ENCODE measurements at regions not wholly inside any gene's neighbourhood (a gene's known extent, or its start where the extent isn't known, plus 50 kb on each side); places are given as distances from the start of the nearest gene placed in this dataset.

DNA sequence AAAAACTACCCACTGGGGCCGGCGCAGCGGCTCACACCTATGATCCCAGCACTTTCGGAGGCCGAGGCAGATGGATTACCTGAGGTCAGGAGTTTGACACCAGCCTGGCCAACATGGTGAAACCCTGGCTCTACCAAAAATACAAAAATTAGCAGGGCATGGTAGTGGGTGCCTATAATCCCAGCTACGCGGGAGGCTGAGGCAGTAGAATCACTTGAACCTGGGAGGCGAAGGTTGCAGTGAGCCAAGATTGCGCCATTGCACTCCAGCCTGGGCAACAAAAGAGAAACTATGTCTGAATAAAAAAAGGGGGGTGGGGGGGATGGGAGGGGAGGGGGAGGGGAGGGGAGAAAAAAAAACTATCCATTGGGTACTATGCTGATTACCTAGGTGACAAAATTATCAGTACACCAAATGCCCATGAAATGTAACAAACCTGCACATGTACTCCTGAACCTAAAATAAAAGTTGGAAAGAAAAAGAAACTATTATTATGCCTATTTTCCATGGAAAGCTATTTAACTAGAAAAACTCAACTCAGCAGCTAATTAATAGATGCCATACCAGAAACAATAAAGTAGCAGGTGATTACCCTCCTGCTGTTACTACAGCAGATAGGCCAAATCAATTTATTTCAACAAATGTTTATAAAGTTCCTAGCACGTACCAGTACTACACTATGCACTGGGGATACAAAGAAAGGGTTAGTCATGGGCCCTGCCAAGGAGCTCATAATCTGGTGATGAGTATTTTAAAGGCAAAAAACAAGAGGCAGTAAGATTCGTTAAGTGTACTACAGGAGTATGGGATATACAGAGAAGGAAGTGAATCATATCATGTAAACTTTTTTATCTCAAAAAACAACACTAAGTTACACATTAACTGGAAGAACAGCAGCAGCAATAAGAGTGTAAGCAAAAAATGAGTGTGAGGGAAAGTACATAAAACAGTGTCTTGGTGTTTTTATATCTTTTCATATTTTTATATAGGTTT, 112.8 kb upstream of the SLC39A10 start:
- Histone ChIP-seq H4K20me1 (ENCODE audit: low read length) (no peaks in the 10 kb centered on the region), H3K9ac (ENCODE audit: low read length) (0 out of 2 replicates have a peak overlapping the region, but pooled peaks have one; percentile 13), H3K9me3 (ENCODE audit: low read length) (no peaks in the 10 kb centered on the region), H3K4me2 (ENCODE audit: low read length) (peak overlapping the region; percentile 73), H3K9me2 (replicated peaks; ENCODE audit: low read length) (no peaks in the 10 kb centered on the region), H3F3A (ENCODE audit: low read length, unreplicated experiment) (no peaks in the 10 kb centered on the region), H2AFZ (ENCODE audit: low read length) (no peak overlapping the region; the same call in 1 of the 2 replicates), H3K36me3 (ENCODE audit: low read depth, low read length) (no peaks in the 10 kb centered on the region), H3K27ac (ENCODE audit: low read length) (peak overlapping the region; percentile 81), H3K4me3 (ENCODE audit: low read length) (peak overlapping the region; percentile 21; the same call in 1 of the 2 replicates), H3K4me1 (ENCODE audit: insufficient read depth, low read length) (peaks cover 10% of the 10 kb centered on the region), H3K27me3 (ENCODE audit: low read length) (no peaks in the 10 kb centered on the region), H3K79me2 (ENCODE audit: low read length) (no peaks in the 10 kb centered on the region)
- CTCF ChIA-PET: interaction anchor here (1.0 kb wide), 1 partner anchor 113 kb away, joined by 5 read pairs; the partner anchor contains the start of gene SLC39A10
- TF ChIP-seq, protein P1, sequence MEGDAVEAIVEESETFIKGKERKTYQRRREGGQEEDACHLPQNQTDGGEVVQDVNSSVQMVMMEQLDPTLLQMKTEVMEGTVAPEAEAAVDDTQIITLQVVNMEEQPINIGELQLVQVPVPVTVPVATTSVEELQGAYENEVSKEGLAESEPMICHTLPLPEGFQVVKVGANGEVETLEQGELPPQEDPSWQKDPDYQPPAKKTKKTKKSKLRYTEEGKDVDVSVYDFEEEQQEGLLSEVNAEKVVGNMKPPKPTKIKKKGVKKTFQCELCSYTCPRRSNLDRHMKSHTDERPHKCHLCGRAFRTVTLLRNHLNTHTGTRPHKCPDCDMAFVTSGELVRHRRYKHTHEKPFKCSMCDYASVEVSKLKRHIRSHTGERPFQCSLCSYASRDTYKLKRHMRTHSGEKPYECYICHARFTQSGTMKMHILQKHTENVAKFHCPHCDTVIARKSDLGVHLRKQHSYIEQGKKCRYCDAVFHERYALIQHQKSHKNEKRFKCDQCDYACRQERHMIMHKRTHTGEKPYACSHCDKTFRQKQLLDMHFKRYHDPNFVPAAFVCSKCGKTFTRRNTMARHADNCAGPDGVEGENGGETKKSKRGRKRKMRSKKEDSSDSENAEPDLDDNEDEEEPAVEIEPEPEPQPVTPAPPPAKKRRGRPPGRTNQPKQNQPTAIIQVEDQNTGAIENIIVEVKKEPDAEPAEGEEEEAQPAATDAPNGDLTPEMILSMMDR (conservative IDR thresholded peaks at IDR 0.05; ENCODE audit: low read depth, low read length): no peak
- no peak for TF ChIP-seq EZH2 (IDR thresholded peaks at IDR 0.05; ENCODE audit: low read length, unreplicated experiment)
- peak; percentile 91 for DNase-seq
- no TSS peak for BruUV-seq (replicated peaks)
- intact Hi-C loops (cut with micrococcal nuclease): loop anchor here (1.0 kb wide), 4 partner anchors 20 to 180 kb away; no protein-coding TSS in a partner anchor
- POLR2A ChIA-PET (ENCODE audit: unreplicated experiment): interaction anchor here (0.6 kb wide), 3 partner anchors 17 to 581 kb away, joined by 4 to 5 read pairs (median 5); partner anchors contain the start of gene SLC39A10
- ATAC-seq: peak; percentile 100

DNA sequence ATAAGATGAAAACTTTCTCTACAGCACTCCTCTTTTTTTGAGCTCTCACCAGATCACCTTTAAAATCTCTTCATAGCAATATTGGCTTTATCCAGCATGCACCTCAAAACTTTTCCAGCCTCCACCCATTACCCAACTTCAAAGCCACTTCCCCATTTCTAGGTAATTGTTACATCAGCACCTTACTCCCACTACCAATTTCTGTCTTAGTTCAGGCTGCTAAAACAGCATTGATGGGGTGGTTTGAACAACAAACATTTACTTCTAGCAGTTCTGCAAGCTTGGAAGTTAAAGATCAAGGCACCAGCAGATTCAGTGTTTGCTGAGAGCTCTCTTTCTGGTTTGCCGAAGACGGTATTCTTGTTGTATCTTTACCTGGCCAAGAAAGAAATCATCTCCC, 114.0 kb upstream of the SLC39A10 start:
- peaks cover 10% of the 10 kb centered on the region for H3K4me1 ChIP-seq (ENCODE audit: insufficient read depth, low read length)
- DNase-seq (no peak), ATAC-seq (no peak)
- TF ChIP-seq EZH2 (IDR thresholded peaks at IDR 0.05; ENCODE audit: low read length, unreplicated experiment) (no peak), EZH2phosphoT487 (IDR thresholded peaks at IDR 0.05; ENCODE audit: borderline replicate concordance, low read length) (no peak)
- TF ChIP-seq, protein P1 (conservative IDR thresholded peaks at IDR 0.05; ENCODE audit: low read depth, low read length): no peak
- ChIA-PET CTCF (no interaction called here), POLR2A (ENCODE audit: unreplicated experiment) (no interaction called here)
- H3K4me2 ChIP-seq (ENCODE audit: low read length): no peak overlapping the region
- intact Hi-C loops (cut with micrococcal nuclease): no loop called here
- H4K20me1 ChIP-seq (ENCODE audit: low read length): no peaks in the 10 kb centered on the region
- no peaks in the 10 kb centered on the region for H3K36me3 ChIP-seq (ENCODE audit: low read depth, low read length)
- H3K27me3 ChIP-seq (ENCODE audit: low read length): no peaks in the 10 kb centered on the region
- H2AFZ ChIP-seq (ENCODE audit: low read length): no peak overlapping the region
- H3K4me3 ChIP-seq (ENCODE audit: low read length): no peak overlapping the region
- no peaks in the 10 kb centered on the region for H3K9me3 ChIP-seq (ENCODE audit: low read length)
- H3K9me2 ChIP-seq (replicated peaks; ENCODE audit: low read length): no peaks in the 10 kb centered on the region
- no peak overlapping the region for H3K27ac ChIP-seq (ENCODE audit: low read length)
- BruUV-seq (replicated peaks): no TSS peak
- H3K9ac ChIP-seq (ENCODE audit: low read length): no peak overlapping the region
- H3F3A ChIP-seq (ENCODE audit: low read length, unreplicated experiment): no peaks in the 10 kb centered on the region
- no peaks in the 10 kb centered on the region for H3K79me2 ChIP-seq (ENCODE audit: low read length)

DNA sequence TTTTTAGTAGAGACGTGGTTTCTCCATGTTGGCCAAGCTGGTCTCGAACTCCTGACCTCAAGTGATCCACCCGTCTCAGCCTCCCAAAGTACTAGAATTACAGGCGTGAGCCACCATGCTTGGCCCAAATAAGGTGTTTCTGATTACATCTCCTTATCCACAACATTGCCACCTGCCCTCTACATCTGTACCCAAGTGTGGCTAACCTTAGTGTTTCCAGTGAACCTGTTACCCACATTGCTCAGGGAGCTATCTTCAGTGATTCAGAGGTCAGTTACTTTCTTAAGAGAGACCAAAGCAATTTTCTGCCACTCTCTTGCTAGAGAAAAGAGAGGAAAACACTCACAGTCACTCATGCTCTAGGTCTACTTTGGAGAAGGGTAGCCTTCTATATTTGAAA, 115.0 kb upstream of the SLC39A10 start:
- no peaks in the 10 kb centered on the region for H3K9me2 ChIP-seq (replicated peaks; ENCODE audit: low read length)
- H3K36me3 ChIP-seq (ENCODE audit: low read depth, low read length): no peaks in the 10 kb centered on the region
- ChIA-PET POLR2A (ENCODE audit: unreplicated experiment) (no interaction called here), CTCF (no interaction called here)
- no peaks in the 10 kb centered on the region for H3F3A ChIP-seq (ENCODE audit: low read length, unreplicated experiment)
- no peak overlapping the region for H3K9ac ChIP-seq (ENCODE audit: low read length)
- no peak overlapping the region for H3K4me2 ChIP-seq (ENCODE audit: low read length)
- DNase-seq: no peak
- no peaks in the 10 kb centered on the region for H3K79me2 ChIP-seq (ENCODE audit: low read length)
- intact Hi-C loops (cut with micrococcal nuclease): no loop called here
- no TSS peak for BruUV-seq (replicated peaks)
- H3K27ac ChIP-seq (ENCODE audit: low read length): no peak overlapping the region
- no peaks in the 10 kb centered on the region for H3K27me3 ChIP-seq (ENCODE audit: low read length)
- no peaks in the 10 kb centered on the region for H4K20me1 ChIP-seq (ENCODE audit: low read length)
- no peak for ATAC-seq
- H3K4me1 ChIP-seq (ENCODE audit: insufficient read depth, low read length): peaks cover 10% of the 10 kb centered on the region
- no peak for TF ChIP-seq EZH2phosphoT487 (IDR thresholded peaks at IDR 0.05; ENCODE audit: borderline replicate concordance, low read length)
- TF ChIP-seq EZH2 (IDR thresholded peaks at IDR 0.05; ENCODE audit: low read length, unreplicated experiment): no peak
- TF ChIP-seq, protein P1 (conservative IDR thresholded peaks at IDR 0.05; ENCODE audit: low read depth, low read length): no peak
- H2AFZ ChIP-seq (ENCODE audit: low read length): no peak overlapping the region
- no peak overlapping the region for H3K4me3 ChIP-seq (ENCODE audit: low read length)
- H3K9me3 ChIP-seq (ENCODE audit: low read length): no peaks in the 10 kb centered on the region
